Hepatocyte (in vitro differentiated cells): ENCODE measurements at regions not wholly inside any gene's neighbourhood (a gene's known extent, or its start where the extent isn't known, plus 50 kb on each side); places are given as distances from the start of the nearest gene placed in this dataset.
A peak's percentile ranks its signal among the peaks of the same experiment; 100 is the strongest.

Experiments
- DNase-seq: peaks from one replicate; pipeline ENCODE4 v3.0.0-alpha.2; 2016; ENCODE audit warnings: low spot score
- H2AFZ ChIP-seq: fragments of 200-600 bp; sonication (generic); 2 replicates; pipeline ENCODE4 v1.6.0; 2016; ENCODE audit warnings: antibody characterized with exemption, mild to moderate bottlenecking
- H3K27ac ChIP-seq: fragments of 200-600 bp; sonication (generic); 2 replicates; pipeline ENCODE4 v1.5.1; 2016; ENCODE audit warnings: mild to moderate bottlenecking
- H3K27me3 ChIP-seq: fragments of 200-600 bp; sonication (generic); 2 replicates; pipeline ENCODE4 v1.6.1; 2016
- H3K36me3 ChIP-seq: fragments of 200-600 bp; sonication (generic); replicated peaks from 2 replicates; pipeline ENCODE4 v1.5.1; 2016; ENCODE audit warnings: low read depth; ENCODE audit not compliant: insufficient read depth
- H3K4me1 ChIP-seq: fragments of 200-600 bp; sonication (generic); 2 replicates; pipeline ENCODE4 v1.5.1; 2016; ENCODE audit warnings: mild to moderate bottlenecking, moderate library complexity; ENCODE audit not compliant: insufficient read depth
- H3K4me2 ChIP-seq: fragments of 200-600 bp; sonication (generic); 2 replicates; pipeline ENCODE4 v1.6.0; 2016
- H3K4me3 ChIP-seq: fragments of 200-600 bp; sonication (generic); 2 replicates; pipeline ENCODE4 v1.5.1; 2016; ENCODE audit warnings: mild to moderate bottlenecking
- H3K79me2 ChIP-seq: fragments of 200-600 bp; sonication (generic); 2 replicates; pipeline ENCODE4 v1.6.0; 2017; ENCODE audit warnings: mild to moderate bottlenecking
- H3K9me2 ChIP-seq: fragments of 200-600 bp; sonication (generic); replicated peaks from 2 replicates; pipeline ENCODE4 v1.6.0; 2017; ENCODE audit warnings: mild to moderate bottlenecking; ENCODE audit not compliant: insufficient read depth
- H3K9me3 ChIP-seq: fragments of 200-600 bp; sonication (generic); 2 replicates; pipeline ENCODE4 v1.5.1; 2016; ENCODE audit warnings: low read depth, mild to moderate bottlenecking
- H4K20me1 ChIP-seq: fragments of 200-600 bp; sonication (generic); 2 replicates; pipeline ENCODE4 v1.6.0; 2016; ENCODE audit warnings: mild to moderate bottlenecking; ENCODE audit not compliant: insufficient read depth, poor library complexity, severe bottlenecking
- CTCF ChIP-seq: fragments of 200-600 bp; sonication (generic); IDR thresholded peaks from 2 replicates; pipeline ENCODE4 v1.5.1; 2016; ENCODE audit warnings: antibody characterized with exemption, mild to moderate bottlenecking; ENCODE audit not compliant: poor library complexity
- EZH2 ChIP-seq: fragments of 200-600 bp; sonication (generic); IDR thresholded peaks from 2 replicates; pipeline ENCODE4 v1.6.1; 2016; ENCODE audit warnings: antibody characterized with exemption, mild to moderate bottlenecking, borderline replicate concordance
- EZH2phosphoT487 ChIP-seq: fragments of 200-600 bp; sonication (generic); IDR thresholded peaks from one replicate; pipeline ENCODE4 v1.6.1; 2018; ENCODE audit warnings: antibody characterized with exemption, mild to moderate bottlenecking, low read depth, moderate library complexity; ENCODE audit not compliant: unreplicated experiment, severe bottlenecking
- WGBS: methylation state at CpG from one replicate; pipeline ENCODE4 v1.1.6; 2016; ENCODE audit warnings: low lambda C conversion rate; ENCODE audit errors: missing lambda C conversion rate; 5-methylcytosine and 5-hydroxymethylcytosine counted together

DNA sequence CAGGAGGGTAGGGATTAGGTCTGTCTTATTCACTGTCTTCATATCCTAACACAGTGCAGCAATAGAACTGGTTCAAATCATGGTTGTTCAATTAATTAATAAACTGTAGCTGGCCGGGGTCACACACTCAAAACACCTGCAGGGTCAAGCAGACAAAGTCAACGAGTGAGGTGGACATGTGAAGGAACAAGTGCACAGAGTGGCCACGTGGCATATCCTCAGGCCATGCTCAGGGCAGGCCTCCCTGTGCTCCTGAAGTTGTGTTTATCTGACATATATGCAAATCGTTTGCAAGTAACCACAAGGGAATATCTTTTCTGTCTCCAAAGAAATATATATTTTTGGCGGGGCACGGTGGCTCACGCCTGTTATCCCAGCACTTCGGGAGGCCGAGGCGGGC lies 98.5 kb upstream of the ZMIZ1 start:
- Histone ChIP-seq H4K20me1 (no peaks in the 10 kb centered on the region), H3K9me2 (no peaks in the 10 kb centered on the region), H3K27ac (no peak overlapping the region), H3K79me2 (peaks cover 2% of the 10 kb centered on the region), H3K9me3 (no peaks in the 10 kb centered on the region), H2AFZ (no peak overlapping the region), H3K4me1 (peaks cover 32% of the 10 kb centered on the region), H3K27me3 (no peaks in the 10 kb centered on the region), H3K4me2 (no peak overlapping the region), H3K36me3 (no peaks in the 10 kb centered on the region), H3K4me3 (no peak overlapping the region)
- TF ChIP-seq CTCF (no peak), EZH2phosphoT487 (no peak), EZH2 (no peak)
- WGBS: 95% methylated on average over 10 of the region's 10 CpGs
- DNase-seq: no peak

DNA sequence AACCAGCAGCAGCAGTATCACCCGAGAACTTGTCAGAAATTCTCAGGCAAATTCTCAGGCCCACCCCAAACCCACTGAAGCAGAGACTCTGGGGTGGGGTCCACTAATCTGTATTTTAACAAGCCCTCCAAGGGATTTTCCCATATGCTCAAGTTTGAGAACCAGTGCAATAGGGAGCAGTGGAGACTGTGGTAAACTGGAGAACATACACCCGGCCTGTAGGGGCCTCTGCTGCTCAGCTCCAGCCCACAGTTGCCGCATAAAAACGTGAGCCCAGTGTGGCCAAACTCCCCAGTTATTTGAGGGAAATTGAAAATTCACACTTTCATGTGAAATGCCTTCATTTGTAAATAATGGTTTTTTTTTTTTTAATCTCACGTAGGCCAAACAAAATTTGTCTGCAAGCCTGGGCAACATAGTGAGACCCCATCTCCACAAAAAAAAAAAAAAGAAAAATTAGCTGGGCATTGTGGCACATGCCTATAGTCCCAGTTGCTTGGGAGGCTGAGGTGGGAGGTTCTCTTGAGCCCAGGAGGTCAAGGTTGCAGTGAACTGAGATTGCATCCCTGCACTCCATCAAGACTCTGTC lies 97.6 kb upstream of the ZMIZ1 start:
- no peak overlapping the region for H3K4me3 ChIP-seq
- peaks cover 29% of the 10 kb centered on the region for H3K4me1 ChIP-seq
- H3K9me2 ChIP-seq: no peaks in the 10 kb centered on the region
- H3K9me3 ChIP-seq: no peaks in the 10 kb centered on the region
- H3K4me2 ChIP-seq: no peak overlapping the region
- H3K27me3 ChIP-seq: no peaks in the 10 kb centered on the region
- H3K36me3 ChIP-seq: no peaks in the 10 kb centered on the region
- WGBS: 93% methylated on average over 5 of the region's 5 CpGs
- TF ChIP-seq EZH2 (no peak), EZH2phosphoT487 (no peak), CTCF (no peak)
- DNase-seq: no peak
- H2AFZ ChIP-seq: no peak overlapping the region
- no peaks in the 10 kb centered on the region for H4K20me1 ChIP-seq
- peaks cover 2% of the 10 kb centered on the region for H3K79me2 ChIP-seq
- no peak overlapping the region for H3K27ac ChIP-seq

GRCh38 chr10:78972160-78972946 lies 96.4 kb upstream of the ZMIZ1 start:
- TF ChIP-seq CTCF (no peak), EZH2 (no peak), EZH2phosphoT487 (no peak)
- H3K9me2 ChIP-seq: no peaks in the 10 kb centered on the region
- no peaks in the 10 kb centered on the region for H4K20me1 ChIP-seq
- H3K4me2 ChIP-seq: peak overlapping the region; percentile 83
- H3K4me3 ChIP-seq: no peak overlapping the region
- H3K9me3 ChIP-seq: no peaks in the 10 kb centered on the region
- peak; percentile 74 for DNase-seq
- peaks cover 29% of the 10 kb centered on the region for H3K4me1 ChIP-seq
- H3K27ac ChIP-seq: peak overlapping the region; percentile 99
- peaks cover 2% of the 10 kb centered on the region for H3K79me2 ChIP-seq
- no peak overlapping the region for H2AFZ ChIP-seq
- 48% methylated on average over 11 of the region's 11 CpGs for WGBS
- no peaks in the 10 kb centered on the region for H3K27me3 ChIP-seq
- no peaks in the 10 kb centered on the region for H3K36me3 ChIP-seq
